Femur (tissue), 1 donor: ENCODE measurements at regions not wholly inside any gene's neighbourhood (a gene's known extent, or its start where the extent isn't known, plus 50 kb on each side); places are given as distances from the start of the nearest gene placed in this dataset.

Experiments
- DNase-seq: peaks from one replicate; pipeline ENCODE4 v3.0.0-alpha.2; 2017

DNA sequence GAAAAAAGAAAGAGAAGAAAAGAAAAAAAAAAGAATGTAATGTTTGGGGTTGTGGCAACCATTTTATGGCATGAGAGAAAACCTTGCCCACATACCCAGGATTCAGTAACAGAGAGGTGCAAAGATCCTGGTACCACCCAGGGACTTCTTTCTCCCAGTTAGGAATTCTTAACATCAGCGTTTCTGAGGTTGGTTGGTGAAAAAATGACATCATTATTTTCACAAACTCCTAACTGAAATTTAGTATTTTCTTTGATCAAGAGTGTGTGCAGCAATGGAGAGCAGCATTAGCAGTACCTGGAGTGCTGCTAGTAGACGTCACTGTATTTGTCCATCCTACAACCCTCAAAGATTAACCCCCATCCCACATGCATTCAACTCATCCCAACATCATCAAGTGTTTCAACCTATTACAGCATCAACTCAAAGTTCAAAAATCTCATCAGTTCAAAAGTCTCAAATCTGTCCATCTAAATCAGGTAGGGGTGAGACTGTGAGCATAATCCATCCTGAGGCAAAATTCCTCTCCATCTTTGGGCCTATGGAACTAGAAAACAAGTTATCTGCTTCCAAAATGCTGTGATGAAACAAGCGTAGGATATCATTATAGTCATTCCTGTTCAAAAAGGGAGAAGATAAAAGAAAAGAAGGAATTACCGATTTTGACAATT lies 60.1 kb upstream of the MSX2 start:
- DNase-seq: no peak

GRCh38 chr5:174665347-174665746 lies 59.0 kb upstream of the MSX2 start:
- no peak for DNase-seq

- no peak for DNase-seq
These were observed 56.9 kb upstream of the MSX2 start for GRCh38 chr5:174667526-174667925.

DNA sequence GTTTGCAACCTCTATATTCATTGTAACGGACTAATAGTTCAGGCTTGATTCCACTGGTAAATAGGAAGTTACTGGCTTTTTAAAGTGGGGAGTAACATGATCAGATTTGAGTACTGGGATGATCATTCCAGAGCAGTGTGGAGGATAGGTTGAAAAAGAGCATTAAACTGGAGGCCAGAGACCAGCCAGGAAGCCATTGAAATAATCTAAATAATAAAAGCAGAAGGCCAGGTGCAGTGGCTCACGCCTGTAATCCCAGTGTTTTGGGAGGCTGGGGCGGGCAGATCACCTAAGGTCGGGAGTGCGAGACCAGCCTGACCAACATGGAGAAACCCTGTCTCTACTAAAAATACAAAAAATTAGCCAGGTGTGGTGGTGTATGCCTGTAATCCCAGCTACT lies 56.0 kb upstream of the MSX2 start:
- DNase-seq: no peak
